ENCODE measurements at regions not wholly inside any gene's neighbourhood (a gene's known extent, or its start where the extent isn't known, plus 50 kb on each side); places are given as distances from the start of the nearest gene placed in this dataset.

DNA sequence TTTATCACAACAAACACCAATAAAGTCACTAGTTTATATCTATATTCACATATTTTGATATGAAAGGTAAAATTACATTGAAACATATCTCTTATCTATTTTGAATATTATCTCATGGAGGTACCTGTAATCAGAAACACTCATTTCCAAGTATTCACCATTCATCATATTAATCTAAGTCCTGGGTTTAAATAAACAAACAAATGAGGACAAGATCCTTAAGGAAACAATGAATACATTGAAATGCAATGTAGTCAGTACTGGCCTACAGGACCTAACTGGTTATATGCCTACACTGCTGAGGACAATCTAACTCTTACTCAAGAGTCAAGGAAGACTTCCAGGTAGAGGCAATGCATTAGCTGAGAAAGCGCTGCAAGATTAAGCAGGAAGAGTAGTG is 1411.9 kb upstream of the RAG2 start:
- Mint-ChIP-seq H3K4me1 (ENCODE audit: low read depth, unreplicated experiment) (peaks cover 5% of the 10 kb centered on the region), H3K36me3 (ENCODE audit: low read depth, unreplicated experiment) (no peaks in the 10 kb centered on the region), H3K27ac (ENCODE audit: unreplicated experiment) (no peak overlapping the region), H3K9me3 (ENCODE audit: unreplicated experiment) (peaks cover 4% of the 10 kb centered on the region), H3K27me3 (ENCODE audit: low read depth, unreplicated experiment) (no peaks in the 10 kb centered on the region), H3K4me3 (ENCODE audit: unreplicated experiment) (no peak overlapping the region)
- TF ChIP-seq, protein P1, sequence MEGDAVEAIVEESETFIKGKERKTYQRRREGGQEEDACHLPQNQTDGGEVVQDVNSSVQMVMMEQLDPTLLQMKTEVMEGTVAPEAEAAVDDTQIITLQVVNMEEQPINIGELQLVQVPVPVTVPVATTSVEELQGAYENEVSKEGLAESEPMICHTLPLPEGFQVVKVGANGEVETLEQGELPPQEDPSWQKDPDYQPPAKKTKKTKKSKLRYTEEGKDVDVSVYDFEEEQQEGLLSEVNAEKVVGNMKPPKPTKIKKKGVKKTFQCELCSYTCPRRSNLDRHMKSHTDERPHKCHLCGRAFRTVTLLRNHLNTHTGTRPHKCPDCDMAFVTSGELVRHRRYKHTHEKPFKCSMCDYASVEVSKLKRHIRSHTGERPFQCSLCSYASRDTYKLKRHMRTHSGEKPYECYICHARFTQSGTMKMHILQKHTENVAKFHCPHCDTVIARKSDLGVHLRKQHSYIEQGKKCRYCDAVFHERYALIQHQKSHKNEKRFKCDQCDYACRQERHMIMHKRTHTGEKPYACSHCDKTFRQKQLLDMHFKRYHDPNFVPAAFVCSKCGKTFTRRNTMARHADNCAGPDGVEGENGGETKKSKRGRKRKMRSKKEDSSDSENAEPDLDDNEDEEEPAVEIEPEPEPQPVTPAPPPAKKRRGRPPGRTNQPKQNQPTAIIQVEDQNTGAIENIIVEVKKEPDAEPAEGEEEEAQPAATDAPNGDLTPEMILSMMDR (IDR thresholded peaks at IDR 0.05; ENCODE audit: insufficient read depth, low read depth, low read length): no peak
- no peak for TF ChIP-seq EZH2 (IDR thresholded peaks at IDR 0.05; ENCODE audit: insufficient read depth, low read length)
- H3K27me3 ChIP-seq (ENCODE audit: insufficient read depth, low read length): no peaks in the 10 kb centered on the region
- H2AFZ ChIP-seq (ENCODE audit: low read depth, low read length): no peak overlapping the region
- no peak overlapping the region for H3K27ac ChIP-seq (ENCODE audit: low read depth, low read length)
- H4K20me1 ChIP-seq (ENCODE audit: insufficient read depth, low read length): no peaks in the 10 kb centered on the region
- DNase-seq (ENCODE audit: low read depth) (no peak), FAIRE-seq (no peak)
- no peak overlapping the region for H3K4me3 ChIP-seq (ENCODE audit: insufficient read depth, low read depth, low read length)
- H3K79me2 ChIP-seq (ENCODE audit: insufficient read depth, low read length): no peaks in the 10 kb centered on the region
- no peak overlapping the region for H3K4me2 ChIP-seq (ENCODE audit: low read length)
- no peaks in the 10 kb centered on the region for H3K9me3 ChIP-seq (ENCODE audit: insufficient read depth, low read depth, low read length)
- H3K36me3 ChIP-seq (ENCODE audit: insufficient read depth, low read length): no peaks in the 10 kb centered on the region
- peaks cover 9% of the 10 kb centered on the region for H3K4me1 ChIP-seq (ENCODE audit: insufficient read depth, low read length)
- H3K9ac ChIP-seq (ENCODE audit: low read length): no peak overlapping the region

DNA sequence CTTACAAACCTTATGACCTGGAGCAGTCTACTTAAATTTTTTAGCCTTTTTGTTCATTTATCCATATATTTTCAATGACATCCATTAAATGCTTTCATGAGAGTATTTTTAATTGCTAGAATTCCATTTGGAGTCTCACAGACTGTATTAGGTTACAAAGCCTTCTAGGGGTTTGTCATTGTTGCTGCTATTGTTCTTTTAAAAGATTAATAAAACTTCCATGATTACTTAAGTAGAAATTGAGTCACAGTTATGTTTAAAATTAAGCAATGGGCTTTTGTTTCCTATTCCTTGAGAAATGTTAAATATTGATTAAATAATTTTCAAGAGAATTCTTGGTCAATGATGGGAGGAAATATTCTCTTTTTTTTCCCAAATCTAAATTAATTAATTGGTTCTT is 1408.4 kb upstream of the RAG2 start:
- H3K9me3 ChIP-seq (ENCODE audit: insufficient read depth, low read depth, low read length): no peaks in the 10 kb centered on the region
- Mint-ChIP-seq H3K27me3 (ENCODE audit: low read depth, unreplicated experiment) (no peaks in the 10 kb centered on the region), H3K27ac (ENCODE audit: unreplicated experiment) (no peak overlapping the region), H3K36me3 (ENCODE audit: low read depth, unreplicated experiment) (no peaks in the 10 kb centered on the region), H3K4me3 (ENCODE audit: unreplicated experiment) (no peak overlapping the region), H3K9me3 (ENCODE audit: unreplicated experiment) (peaks cover 4% of the 10 kb centered on the region), H3K4me1 (ENCODE audit: low read depth, unreplicated experiment) (peaks cover 5% of the 10 kb centered on the region)
- H4K20me1 ChIP-seq (ENCODE audit: insufficient read depth, low read length): no peaks in the 10 kb centered on the region
- no peaks in the 10 kb centered on the region for H3K36me3 ChIP-seq (ENCODE audit: insufficient read depth, low read length)
- no peak overlapping the region for H3K9ac ChIP-seq (ENCODE audit: low read length)
- no peak overlapping the region for H3K4me3 ChIP-seq (ENCODE audit: insufficient read depth, low read depth, low read length)
- H2AFZ ChIP-seq (ENCODE audit: low read depth, low read length): no peak overlapping the region
- FAIRE-seq (no peak), DNase-seq (ENCODE audit: low read depth) (no peak)
- no peak overlapping the region for H3K27ac ChIP-seq (ENCODE audit: low read depth, low read length)
- H3K4me1 ChIP-seq (ENCODE audit: insufficient read depth, low read length): peaks cover 5% of the 10 kb centered on the region
- no peak overlapping the region for H3K4me2 ChIP-seq (ENCODE audit: low read length)
- H3K79me2 ChIP-seq (ENCODE audit: insufficient read depth, low read length): no peaks in the 10 kb centered on the region
- TF ChIP-seq, protein P1 (IDR thresholded peaks at IDR 0.05; ENCODE audit: insufficient read depth, low read depth, low read length): no peak
- no peak for TF ChIP-seq EZH2 (IDR thresholded peaks at IDR 0.05; ENCODE audit: insufficient read depth, low read length)
- H3K27me3 ChIP-seq (ENCODE audit: insufficient read depth, low read length): no peaks in the 10 kb centered on the region

- H3K4me3 Mint-ChIP-seq (ENCODE audit: unreplicated experiment): no peak overlapping the region
- no peaks in the 10 kb centered on the region for H3K27me3 ChIP-seq (ENCODE audit: insufficient read depth, low read length)
- no peaks in the 10 kb centered on the region for H3K36me3 Mint-ChIP-seq (ENCODE audit: low read depth, unreplicated experiment)
- peak overlapping the region; percentile 4 for H3K4me2 ChIP-seq (ENCODE audit: low read length)
- no peak for FAIRE-seq
- H3K36me3 ChIP-seq (ENCODE audit: insufficient read depth, low read length): no peaks in the 10 kb centered on the region
- no peak overlapping the region for H3K4me3 ChIP-seq (ENCODE audit: insufficient read depth, low read depth, low read length)
- no peaks in the 10 kb centered on the region for H4K20me1 ChIP-seq (ENCODE audit: insufficient read depth, low read length)
- no peaks in the 10 kb centered on the region for H3K9me3 ChIP-seq (ENCODE audit: insufficient read depth, low read depth, low read length)
- H3K4me1 Mint-ChIP-seq (ENCODE audit: low read depth, unreplicated experiment): peaks cover 5% of the 10 kb centered on the region
- no peaks in the 10 kb centered on the region for H3K27me3 Mint-ChIP-seq (ENCODE audit: low read depth, unreplicated experiment)
- peaks cover 5% of the 10 kb centered on the region for H3K4me1 ChIP-seq (ENCODE audit: insufficient read depth, low read length)
- H2AFZ ChIP-seq (ENCODE audit: low read depth, low read length): no peak overlapping the region
- H3K9me3 Mint-ChIP-seq (ENCODE audit: unreplicated experiment): peaks cover 4% of the 10 kb centered on the region
- TF ChIP-seq EZH2 (IDR thresholded peaks at IDR 0.05; ENCODE audit: insufficient read depth, low read length): no peak
- TF ChIP-seq, protein P1 (IDR thresholded peaks at IDR 0.05; ENCODE audit: insufficient read depth, low read depth, low read length): no peak
- no peak overlapping the region for H3K27ac Mint-ChIP-seq (ENCODE audit: unreplicated experiment)
- no peak overlapping the region for H3K9ac ChIP-seq (ENCODE audit: low read length)
- DNase-seq (ENCODE audit: low read depth): peak; percentile 73
- H3K79me2 ChIP-seq (ENCODE audit: insufficient read depth, low read length): no peaks in the 10 kb centered on the region
- H3K27ac ChIP-seq (ENCODE audit: low read depth, low read length): no peak overlapping the region
Measured at GRCh38 chr11:38005597-38005996, 1407.6 kb upstream of the RAG2 start.
